ENCODE measurements at regions not wholly inside any gene's neighbourhood (a gene's known extent, or its start where the extent isn't known, plus 50 kb on each side); places are given as distances from the start of the nearest gene placed in this dataset.

DNA sequence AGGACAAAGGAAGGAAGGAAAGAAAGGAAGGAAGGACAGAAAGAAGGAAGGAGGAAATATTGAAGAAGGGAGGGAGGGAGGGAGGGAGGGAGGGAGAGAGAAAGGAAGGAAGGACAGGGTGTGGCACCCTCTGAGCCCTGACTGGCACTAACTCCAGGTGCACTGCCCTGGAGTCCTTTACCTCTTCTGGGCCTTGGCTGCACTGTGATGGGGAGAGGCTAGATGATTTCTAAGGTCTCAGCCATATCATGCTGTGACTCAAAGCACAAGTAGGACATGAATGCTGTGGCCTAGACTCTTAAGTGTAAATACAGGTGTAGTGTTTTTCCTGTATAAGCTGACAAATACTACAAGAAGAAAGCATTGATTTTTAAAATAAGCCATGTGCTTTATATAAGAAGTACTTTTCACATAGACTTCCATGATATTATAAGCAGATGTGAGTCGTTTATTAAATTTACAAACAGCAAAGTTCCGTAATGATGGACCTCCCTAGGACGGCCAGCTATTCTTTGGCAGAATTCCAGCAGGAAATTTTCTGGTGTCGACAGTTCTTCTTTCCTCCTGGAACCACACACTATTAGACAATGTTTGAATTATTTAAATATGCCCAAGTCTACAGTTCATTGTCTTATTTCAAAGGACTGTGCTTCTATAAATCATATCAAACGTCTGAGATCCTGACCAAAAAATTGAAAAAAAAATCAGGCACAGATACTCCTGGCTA lies 213.8 kb upstream of the C2CD4B start:
- DNase-seq: no peak

GRCh38 chr15:62380011-62380410 lies 214.9 kb upstream of the C2CD4B start:
- DNase-seq: no peak

DNA sequence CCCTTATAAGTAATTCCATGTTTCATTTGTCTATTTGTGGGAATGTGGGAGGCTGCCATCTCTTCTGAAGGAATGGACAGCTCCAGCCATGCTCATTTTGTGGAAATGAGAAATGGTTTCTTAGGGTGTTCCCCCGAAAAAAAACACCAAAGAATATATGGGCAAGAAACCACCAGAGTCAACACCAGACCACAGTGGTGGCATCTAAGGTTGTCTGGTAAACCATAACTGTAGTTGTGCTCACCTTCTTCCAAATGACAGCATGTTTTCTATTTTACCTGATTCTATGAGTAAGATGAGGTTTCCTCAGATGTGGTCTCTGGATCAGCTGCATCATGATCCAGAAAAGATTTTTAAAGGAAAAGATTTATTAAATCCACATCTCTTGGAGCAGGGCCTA lies 217.0 kb upstream of the C2CD4B start:
- DNase-seq: no peak

DNA sequence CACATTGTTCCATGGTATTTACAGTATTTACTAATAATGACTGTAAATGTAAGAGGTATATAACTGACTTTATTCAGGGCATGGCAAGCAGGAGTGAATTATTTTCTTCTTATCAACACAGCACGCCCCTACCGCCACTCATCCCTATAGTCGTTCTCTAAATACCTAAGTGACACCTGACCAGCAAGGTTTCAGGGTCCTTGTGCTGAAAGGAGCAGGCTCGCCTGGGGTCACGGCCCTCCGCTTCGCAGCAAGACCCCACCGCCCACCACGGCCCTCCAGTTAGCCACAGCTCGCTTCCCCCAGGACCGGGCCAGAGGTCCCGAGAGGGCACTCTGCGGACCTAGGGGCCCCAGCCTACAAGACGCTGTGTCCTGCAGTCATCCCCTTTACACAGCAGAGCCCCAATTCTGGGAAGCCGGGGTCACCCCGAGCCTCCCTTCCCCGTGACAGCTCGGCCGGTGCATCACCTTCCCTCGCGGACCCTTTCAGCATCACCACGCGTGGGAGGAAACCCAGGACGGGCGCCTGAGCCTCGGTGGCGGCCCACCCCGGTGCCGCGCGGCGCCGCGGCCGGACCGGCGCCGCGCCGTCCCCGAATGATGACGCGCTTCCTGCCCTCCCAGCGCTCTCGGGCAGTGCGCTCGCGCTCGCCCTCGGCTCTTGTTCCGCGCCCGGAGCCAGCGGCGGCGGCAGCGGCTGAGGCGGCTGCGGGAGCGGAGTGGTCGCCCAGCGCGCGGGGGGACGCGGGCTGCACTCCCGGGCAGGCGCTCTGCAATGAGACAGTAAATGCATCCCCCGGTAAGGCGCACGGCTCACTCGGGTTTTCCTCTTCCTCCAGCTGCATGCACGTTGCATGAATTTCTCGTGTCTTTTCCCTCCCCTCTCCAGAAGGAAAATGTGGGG lies 225.1 kb upstream of the C2CD4B start, which contains the start of gene TLN2:
Gene TLN2 (plus strand): TSS at position 666 of the 906 bp plus-strand sequence.
- DNase-seq: peak; percentile 82

- DNase-seq: peak; percentile 35
Observed at GRCh38 chr15:62390791-62391640, 225.9 kb upstream of the C2CD4B start.

- peak; percentile 41 for DNase-seq
Observed at GRCh38 chr15:62391641-62392262, 226.7 kb upstream of the C2CD4B start.

- DNase-seq: no peak
Observed at GRCh38 chr15:62392376-62392775, 227.3 kb upstream of the C2CD4B start.

GRCh38 chr15:62393196-62393595 lies 228.1 kb upstream of the C2CD4B start:
- DNase-seq: no peak

DNA sequence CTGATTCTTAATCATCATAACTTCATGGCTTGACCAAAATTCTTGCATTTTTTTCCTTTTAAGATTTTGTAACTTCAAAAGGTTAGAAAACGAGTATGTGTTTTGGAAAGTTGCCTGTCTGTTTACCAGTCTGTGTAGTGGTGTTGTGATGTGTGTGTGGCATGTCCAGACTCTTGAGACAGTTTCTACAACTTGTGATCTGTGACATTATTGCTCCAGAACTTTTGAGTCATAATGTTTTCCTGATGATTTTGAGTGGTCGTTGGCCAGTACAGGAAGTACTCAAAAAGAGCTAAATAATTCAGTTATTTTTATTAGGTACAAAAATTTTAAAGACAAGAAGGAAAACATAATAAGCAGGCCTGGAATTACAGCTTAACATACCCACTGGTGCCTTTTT lies 229.0 kb upstream of the C2CD4B start:
- DNase-seq: no peak

- no peak for DNase-seq
Observed at GRCh38 chr15:62400778-62401177, 235.7 kb upstream of the C2CD4B start.

DNA sequence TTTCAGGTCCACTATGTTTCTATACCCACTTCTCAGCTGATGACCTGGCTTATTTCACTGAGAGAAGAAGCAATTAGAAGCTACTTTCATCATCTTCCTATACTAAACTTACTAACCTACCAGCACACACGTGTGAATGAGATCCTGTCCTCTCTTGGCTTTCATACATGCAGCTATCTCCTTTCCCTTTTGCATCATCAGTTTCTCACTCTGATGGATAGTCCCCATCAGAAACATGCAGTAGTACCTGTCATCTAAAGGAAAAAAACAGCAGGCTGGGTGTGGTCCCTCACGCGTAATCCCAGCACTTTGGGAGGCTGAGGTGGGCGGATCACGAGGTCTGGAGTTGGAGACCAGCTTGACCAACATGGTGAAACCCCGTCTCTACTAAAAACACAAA lies 237.6 kb upstream of the C2CD4B start:
- DNase-seq: peak; percentile 38

DNA sequence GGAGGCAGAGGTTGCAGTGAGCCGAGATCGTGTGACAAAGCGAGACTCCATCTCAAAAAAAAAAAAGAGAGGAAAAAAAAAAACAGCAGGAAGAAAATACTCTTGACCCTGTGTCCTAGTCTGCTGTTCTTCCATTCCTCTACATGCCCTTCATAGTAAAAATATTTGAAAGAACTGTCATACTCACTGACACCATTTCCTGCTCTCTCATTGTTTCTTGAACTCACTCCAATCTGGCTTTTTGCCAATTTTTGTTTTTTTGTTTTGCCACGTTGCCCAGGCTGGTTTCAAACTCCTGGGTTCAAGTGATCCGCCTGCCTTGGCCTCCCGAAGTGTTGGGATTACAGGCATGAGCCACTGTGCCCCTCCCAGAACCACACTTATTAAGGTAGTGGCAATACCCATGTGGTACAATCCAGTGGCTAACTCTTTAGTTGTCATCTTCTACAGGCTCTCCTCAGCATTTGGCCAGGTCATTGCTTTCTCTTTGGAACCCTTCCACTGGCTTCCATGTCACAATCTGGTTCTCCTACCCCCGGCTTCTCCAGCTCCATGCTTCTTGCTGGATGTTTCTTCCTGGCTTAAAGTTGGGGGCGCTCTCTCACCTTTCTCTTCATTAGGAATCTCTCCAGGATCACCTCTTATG lies 238.2 kb upstream of the C2CD4B start:
- DNase-seq: peak; percentile 78

- DNase-seq: peak; percentile 63
Observed at GRCh38 chr15:62404194-62404985, 239.3 kb upstream of the C2CD4B start.

DNA sequence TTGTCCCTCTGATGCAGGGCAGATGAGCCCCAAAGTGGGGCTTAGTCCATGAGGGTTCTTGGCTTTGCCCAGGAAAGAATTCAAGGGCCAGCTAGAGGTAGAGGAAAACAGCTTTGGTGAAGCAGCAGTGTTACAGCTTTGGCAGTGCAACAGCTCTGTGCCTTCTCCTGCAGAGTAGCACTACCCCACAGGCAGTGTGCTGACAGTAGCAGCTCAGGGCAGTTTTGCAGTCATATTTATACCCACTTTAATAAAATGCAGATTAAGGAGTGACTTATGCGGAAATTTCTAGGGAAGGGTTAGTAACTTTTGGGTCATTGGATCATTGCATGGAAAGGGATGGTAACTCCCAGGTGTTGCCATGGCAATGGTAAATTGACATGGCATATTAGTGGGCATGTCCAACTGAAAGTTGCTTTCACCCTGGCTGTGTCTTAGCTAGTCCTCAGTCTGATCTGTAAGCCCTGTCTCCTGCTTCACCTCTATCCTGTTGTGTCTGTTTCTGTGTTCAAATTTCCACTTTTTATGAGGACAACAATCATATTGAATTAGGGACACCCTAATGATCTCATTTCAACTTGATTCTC lies 241.3 kb upstream of the C2CD4B start:
- peak; percentile 22 for DNase-seq

GRCh38 chr15:62407216-62407615 lies 242.1 kb upstream of the C2CD4B start:
- peak; percentile 49 for DNase-seq

- no peak for DNase-seq
Observed at GRCh38 chr15:62407962-62408361, 242.9 kb upstream of the C2CD4B start.

- no peak for DNase-seq
Observed at GRCh38 chr15:62409466-62409865, 244.4 kb upstream of the C2CD4B start.

DNA sequence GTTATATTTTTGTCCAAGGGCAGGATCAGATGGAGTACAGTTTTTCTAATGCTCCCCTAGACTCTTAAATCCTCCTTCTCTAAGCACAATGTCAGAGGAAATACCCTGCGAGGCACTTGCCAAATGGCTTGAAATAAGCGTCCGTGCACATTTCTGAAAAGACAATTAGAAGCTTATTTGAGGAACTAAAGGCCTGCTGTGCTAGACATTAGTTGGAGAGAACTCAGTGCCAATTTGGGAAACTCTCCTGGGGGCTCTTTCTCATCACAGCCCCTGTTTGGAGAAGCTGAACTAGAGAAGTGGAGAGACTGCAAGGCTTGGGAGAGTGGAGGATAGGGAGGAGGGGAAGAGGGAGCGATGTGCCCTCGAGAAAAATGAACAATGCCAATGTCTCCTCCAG lies 247.6 kb upstream of the C2CD4B start:
- no peak for DNase-seq

DNA sequence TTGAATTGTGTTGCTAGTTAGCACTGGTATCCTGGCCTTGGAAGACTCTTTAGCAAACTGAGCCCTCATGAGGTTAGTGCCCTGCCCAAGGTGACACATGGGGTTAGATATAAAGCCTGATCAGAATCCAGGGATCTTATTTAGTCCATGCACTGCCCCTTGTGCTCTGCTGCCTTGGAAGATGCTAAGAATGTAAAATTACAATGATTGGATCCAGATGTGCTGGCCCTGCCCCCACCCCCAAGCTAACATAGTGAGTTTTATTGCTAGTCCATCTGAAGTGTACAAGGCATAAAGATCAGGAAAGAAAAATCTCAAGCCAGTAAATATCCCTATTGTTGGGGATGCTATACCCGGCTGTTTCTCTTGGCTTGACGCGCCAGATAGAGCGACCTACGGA lies 248.1 kb upstream of the C2CD4B start:
- DNase-seq: no peak

- no peak for DNase-seq
Observed at GRCh38 chr15:62413786-62414185, 248.7 kb upstream of the C2CD4B start.

GRCh38 chr15:62415498-62415897 lies 250.4 kb upstream of the C2CD4B start:
- DNase-seq: no peak

Data from NCI-H226 (cell line).